HepG2 (cell line): ENCODE measurements at regions not wholly inside any gene's neighbourhood (a gene's known extent, or its start where the extent isn't known, plus 50 kb on each side); places are given as distances from the start of the nearest gene placed in this dataset.

Source experiments
- RBM22 ChIP-seq: fragments of 200-400 bp; formaldehyde crosslinking; optimal IDR thresholded peaks from 2 replicates; pipeline ENCODE3; 2017; ENCODE audit warnings: mild to moderate bottlenecking, low read length, moderate library complexity
- SMC3 ChIP-seq: IDR thresholded peaks from 2 replicates; pipeline ENCODE4 v1.6.1; 2011; ENCODE audit warnings: low read length, improper control_type of control experiment
- U2AF2 ChIP-seq: fragments of 200-400 bp; formaldehyde crosslinking; IDR thresholded peaks from 2 replicates; pipeline ENCODE4 v1.6.1; 2017; ENCODE audit warnings: low read depth, mild to moderate bottlenecking, low read length
- ZBTB26 ChIP-seq: IDR thresholded peaks from 2 replicates; pipeline ENCODE4 v1.6.1; 2016; ENCODE audit warnings: missing compliant biosample characterization, missing genetic modification reagents, borderline replicate concordance
- ZFP36L2 ChIP-seq: sonication (generic); formaldehyde crosslinking; IDR thresholded peaks from 2 replicates; pipeline ENCODE4 v1.4.0; 2020; ENCODE audit warnings: missing genetic modification reagents
- ZNF318 ChIP-seq: sonication (generic); formaldehyde crosslinking; IDR thresholded peaks from 2 replicates; pipeline ENCODE4 v1.4.0; 2020; ENCODE audit warnings: mild to moderate bottlenecking, missing genetic modification reagents

GRCh38 chr6:50145125-50145524 lies 95.4 kb upstream of the DEFB112 start (continued):
- TF ChIP-seq RBM22 (no peak), SMC3 (peak; percentile 14; the same call in 1 of the 2 replicates), U2AF2 (no peak), ZBTB26 (CRISPR knock-in tag) (no peak), ZFP36L2 (CRISPR knock-in tag) (no peak), ZNF318 (CRISPR knock-in tag) (no peak)
- TF ChIP-seq, all 625 proteins: peak for 4
